ENCODE measurements at regions not wholly inside any gene's neighbourhood (a gene's known extent, or its start where the extent isn't known, plus 50 kb on each side); places are given as distances from the start of the nearest gene placed in this dataset.
"Not testable (repeated sequence)": the region's sequence is repeated elsewhere in the genome, so short reads cannot be mapped to it uniquely, and the experiment has no call there.

DNA sequence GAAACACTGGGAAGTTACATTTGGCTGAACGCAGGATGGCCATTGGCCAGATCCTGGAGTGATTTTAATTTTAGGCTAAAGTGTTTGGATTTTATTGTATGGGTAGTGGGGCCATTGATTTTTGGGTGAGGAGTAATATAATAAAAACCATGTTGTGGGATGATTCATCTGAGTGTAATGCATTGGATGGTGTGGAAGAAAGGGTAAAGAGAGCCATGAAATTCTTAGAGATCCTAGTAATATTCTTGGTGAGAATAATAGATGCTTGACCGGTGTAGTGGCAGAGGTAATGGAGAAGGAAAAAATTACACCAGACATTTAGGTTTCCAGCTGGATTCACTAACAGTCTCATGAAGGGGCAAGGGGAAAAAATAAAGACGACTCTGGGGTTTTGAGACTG, 158.1 kb downstream of the NPR3 start:
- TF ChIP-seq EZH2 (optimal IDR thresholded peaks at IDR 0.05; ENCODE audit: low read depth, low read length) (no peak), EZH2phosphoT487 (IDR thresholded peaks at IDR 0.05; ENCODE audit: low read length) (no peak)
- TF ChIP-seq, protein P1, sequence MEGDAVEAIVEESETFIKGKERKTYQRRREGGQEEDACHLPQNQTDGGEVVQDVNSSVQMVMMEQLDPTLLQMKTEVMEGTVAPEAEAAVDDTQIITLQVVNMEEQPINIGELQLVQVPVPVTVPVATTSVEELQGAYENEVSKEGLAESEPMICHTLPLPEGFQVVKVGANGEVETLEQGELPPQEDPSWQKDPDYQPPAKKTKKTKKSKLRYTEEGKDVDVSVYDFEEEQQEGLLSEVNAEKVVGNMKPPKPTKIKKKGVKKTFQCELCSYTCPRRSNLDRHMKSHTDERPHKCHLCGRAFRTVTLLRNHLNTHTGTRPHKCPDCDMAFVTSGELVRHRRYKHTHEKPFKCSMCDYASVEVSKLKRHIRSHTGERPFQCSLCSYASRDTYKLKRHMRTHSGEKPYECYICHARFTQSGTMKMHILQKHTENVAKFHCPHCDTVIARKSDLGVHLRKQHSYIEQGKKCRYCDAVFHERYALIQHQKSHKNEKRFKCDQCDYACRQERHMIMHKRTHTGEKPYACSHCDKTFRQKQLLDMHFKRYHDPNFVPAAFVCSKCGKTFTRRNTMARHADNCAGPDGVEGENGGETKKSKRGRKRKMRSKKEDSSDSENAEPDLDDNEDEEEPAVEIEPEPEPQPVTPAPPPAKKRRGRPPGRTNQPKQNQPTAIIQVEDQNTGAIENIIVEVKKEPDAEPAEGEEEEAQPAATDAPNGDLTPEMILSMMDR (IDR thresholded peaks at IDR 0.05; ENCODE audit: low read length) = no peak
- no peaks in the 10 kb centered on the region for H3K79me2 ChIP-seq (ENCODE audit: low read length)
- DNase-seq = no peak

DNA sequence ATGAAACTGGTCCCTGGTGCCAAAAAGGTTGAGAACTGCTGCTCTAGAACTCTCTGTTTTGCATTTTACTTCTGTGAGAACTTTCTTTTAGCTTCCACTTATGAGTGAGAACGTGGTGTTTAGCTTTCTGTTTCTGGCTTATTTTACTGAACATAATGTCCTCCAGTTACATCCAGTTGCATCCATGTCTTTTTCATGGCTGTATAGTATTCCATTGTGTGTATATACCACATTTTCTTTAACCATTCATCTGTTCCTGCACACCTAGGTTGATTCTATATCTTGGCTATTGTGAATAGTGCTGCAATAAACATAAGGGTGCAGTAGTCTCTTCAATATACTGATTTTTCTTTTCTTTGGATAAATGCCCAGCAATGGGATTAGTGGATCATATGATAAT, 165.7 kb downstream of the NPR3 start:
- no peaks in the 10 kb centered on the region for H3K9me3 ChIP-seq (replicated peaks; ENCODE audit: insufficient read depth, low read length)
- no peak for DNase-seq
- H3K36me3 ChIP-seq (replicated peaks; ENCODE audit: insufficient read depth, low read length) = no peaks in the 10 kb centered on the region; the same call in 1 of the 2 replicates
- H3K9me2 ChIP-seq (replicated peaks; ENCODE audit: insufficient read depth, low read length) = no peaks in the 10 kb centered on the region
- no peaks in the 10 kb centered on the region for H3K79me2 ChIP-seq (ENCODE audit: low read length)
- no peaks in the 10 kb centered on the region for H4K20me1 ChIP-seq (ENCODE audit: insufficient read depth, low read length)
- no peaks in the 10 kb centered on the region for H3K4me1 ChIP-seq (ENCODE audit: low read length)
- H3K27me3 ChIP-seq (replicated peaks; ENCODE audit: insufficient read depth, low read length) = no peaks in the 10 kb centered on the region
- H3K4me3 ChIP-seq (ENCODE audit: low read length) = no peak overlapping the region
- H3K9ac ChIP-seq (ENCODE audit: low read length) = no peak overlapping the region
- no peak overlapping the region for H3K27ac ChIP-seq (ENCODE audit: low read length)
- no peaks in the 10 kb centered on the region for H3F3A ChIP-seq (ENCODE audit: insufficient read depth, low read length)
- no peak for TF ChIP-seq EZH2 (optimal IDR thresholded peaks at IDR 0.05; ENCODE audit: low read depth, low read length)
- TF ChIP-seq, protein P1 (IDR thresholded peaks at IDR 0.05; ENCODE audit: low read length) = no peak
- TF ChIP-seq EZH2phosphoT487 (IDR thresholded peaks at IDR 0.05; ENCODE audit: low read length) = no peak
- H3K4me2 ChIP-seq (ENCODE audit: low read depth, low read length) = no peak overlapping the region
- no peak overlapping the region for H2AFZ ChIP-seq (ENCODE audit: low read length)

More for the DNA sequence above, 158.1 kb downstream of the NPR3 start:
- Histone ChIP-seq H3K4me2 (ENCODE audit: low read depth, low read length) (no peak overlapping the region), H3K36me3 (replicated peaks; ENCODE audit: insufficient read depth, low read length) (no peaks in the 10 kb centered on the region), H3K4me3 (ENCODE audit: low read length) (no peak overlapping the region), H3K9ac (ENCODE audit: low read length) (no peak overlapping the region), H3K27ac (ENCODE audit: low read length) (no peak overlapping the region), H3F3A (ENCODE audit: insufficient read depth, low read length) (no peaks in the 10 kb centered on the region), H4K20me1 (ENCODE audit: insufficient read depth, low read length) (no peaks in the 10 kb centered on the region), H3K27me3 (replicated peaks; ENCODE audit: insufficient read depth, low read length) (no peaks in the 10 kb centered on the region), H3K9me3 (replicated peaks; ENCODE audit: insufficient read depth, low read length) (no peaks in the 10 kb centered on the region), H2AFZ (ENCODE audit: low read length) (no peak overlapping the region), H3K4me1 (ENCODE audit: low read length) (no peaks in the 10 kb centered on the region), H3K9me2 (replicated peaks; ENCODE audit: insufficient read depth, low read length) (no peaks in the 10 kb centered on the region)

DNA sequence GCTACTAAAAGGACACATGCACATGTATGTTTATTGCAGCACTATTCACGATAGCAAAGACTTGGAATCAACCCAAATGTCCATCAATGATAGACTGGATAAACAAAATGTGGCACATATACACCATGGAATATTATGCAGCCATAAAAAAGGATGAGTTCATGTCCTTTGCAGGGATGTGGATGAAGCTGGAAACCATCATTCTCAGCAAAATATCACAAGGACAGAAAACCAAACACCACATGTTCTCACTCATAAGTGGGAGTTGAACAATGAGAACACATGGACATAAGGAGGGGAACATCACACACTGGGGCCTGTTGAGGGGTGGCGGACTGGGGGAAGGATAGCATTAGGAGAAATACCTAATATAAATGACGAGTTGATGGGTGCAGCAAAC, 168.2 kb downstream of the NPR3 start:
- not testable (repeated sequence) for H3K27ac ChIP-seq (ENCODE audit: low read length); H3K9me2 ChIP-seq (replicated peaks; ENCODE audit: insufficient read depth, low read length); H3K4me2 ChIP-seq (ENCODE audit: low read depth, low read length); H3K9me3 ChIP-seq (replicated peaks; ENCODE audit: insufficient read depth, low read length); H2AFZ ChIP-seq (ENCODE audit: low read length); H3K4me1 ChIP-seq (ENCODE audit: low read length); H3K36me3 ChIP-seq (replicated peaks; ENCODE audit: insufficient read depth, low read length); H4K20me1 ChIP-seq (ENCODE audit: insufficient read depth, low read length); H3K4me3 ChIP-seq (ENCODE audit: low read length); H3K9ac ChIP-seq (ENCODE audit: low read length); DNase-seq; H3K27me3 ChIP-seq (replicated peaks; ENCODE audit: insufficient read depth, low read length); H3K79me2 ChIP-seq (ENCODE audit: low read length); H3F3A ChIP-seq (ENCODE audit: insufficient read depth, low read length)

DNA sequence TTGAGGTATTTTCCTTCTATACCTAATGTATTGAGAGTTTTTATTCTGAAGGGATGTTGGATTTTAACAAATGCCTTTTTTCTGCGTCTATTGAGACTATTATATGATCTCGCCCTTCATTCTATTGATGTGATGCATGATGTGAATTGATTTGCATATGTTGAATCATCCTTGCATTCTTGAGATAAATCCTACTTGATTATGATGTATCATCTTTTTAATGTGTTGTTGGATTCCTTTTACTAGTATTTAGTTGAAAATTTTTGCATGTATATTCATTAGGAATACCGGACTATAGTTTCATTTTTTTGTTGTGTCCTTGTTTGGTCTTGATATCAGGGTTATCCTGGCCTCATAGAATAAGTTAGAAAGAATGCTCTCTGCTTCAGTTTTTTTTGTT, 169.7 kb downstream of the NPR3 start:
- Histone ChIP-seq H2AFZ (ENCODE audit: low read length) (no peak overlapping the region), H3K9ac (ENCODE audit: low read length) (no peak overlapping the region)

More for the DNA sequence above, 169.7 kb downstream of the NPR3 start:
- TF ChIP-seq EZH2 (optimal IDR thresholded peaks at IDR 0.05; ENCODE audit: low read depth, low read length) = no peak
- no peak for TF ChIP-seq EZH2phosphoT487 (IDR thresholded peaks at IDR 0.05; ENCODE audit: low read length)
- TF ChIP-seq, protein P1 (IDR thresholded peaks at IDR 0.05; ENCODE audit: low read length) = no peak
- H3K4me2 ChIP-seq (ENCODE audit: low read depth, low read length) = no peak overlapping the region
- H3K36me3 ChIP-seq (replicated peaks; ENCODE audit: insufficient read depth, low read length) = no peaks in the 10 kb centered on the region; the same call in 1 of the 2 replicates
- H3K9me2 ChIP-seq (replicated peaks; ENCODE audit: insufficient read depth, low read length) = no peaks in the 10 kb centered on the region
- no peak overlapping the region for H3K27ac ChIP-seq (ENCODE audit: low read length)
- H3K9me3 ChIP-seq (replicated peaks; ENCODE audit: insufficient read depth, low read length) = no peaks in the 10 kb centered on the region
- no peaks in the 10 kb centered on the region for H4K20me1 ChIP-seq (ENCODE audit: insufficient read depth, low read length)
- no peak for DNase-seq
- H3F3A ChIP-seq (ENCODE audit: insufficient read depth, low read length) = no peaks in the 10 kb centered on the region
- no peaks in the 10 kb centered on the region for H3K79me2 ChIP-seq (ENCODE audit: low read length)
- H3K4me3 ChIP-seq (ENCODE audit: low read length) = no peak overlapping the region
- H3K27me3 ChIP-seq (replicated peaks; ENCODE audit: insufficient read depth, low read length) = no peaks in the 10 kb centered on the region
- H3K4me1 ChIP-seq (ENCODE audit: low read length) = no peaks in the 10 kb centered on the region
